AG04449 (cell line): ENCODE measurements at regions not wholly inside any gene's neighbourhood (a gene's known extent, or its start where the extent isn't known, plus 50 kb on each side); places are given as distances from the start of the nearest gene placed in this dataset.

Experiments
- CTCF ChIA-PET: fragments of 350-600 bp; formaldehyde crosslinking; extraction: SDS; loops from one replicate; lab custom pipeline; 2021; ENCODE audit warnings: antibody characterized with exemption; lab: Yijun Ruan, JAX
- POLR2A ChIA-PET: fragments of 400-600, 350-600 bp; formaldehyde crosslinking; extraction: SDS; loops from one replicate; lab custom pipeline; 2020; ENCODE audit warnings: antibody characterized with exemption, inconsistent platforms; lab: Yijun Ruan, JAX
- DNase-seq: peaks from one replicate; pipeline ENCODE4 v3.0.0-alpha.2; 2010; ENCODE audit warnings: low read depth, low spot score
- H3K4me3 ChIP-seq: 2 replicates; pipeline ENCODE4 v1.5.1; 2011; ENCODE audit warnings: low read depth, mild to moderate bottlenecking, control low read depth, low read length
- CTCF ChIP-seq: IDR thresholded peaks from one replicate; pipeline ENCODE4 v1.5.1; 2011; ENCODE audit warnings: mild to moderate bottlenecking, moderate library complexity, low read length, control low read depth, inconsistent platforms; ENCODE audit not compliant: insufficient read depth; ENCODE audit errors: missing control alignments

GRCh38 chr6:121896771-121897170, 461.3 kb downstream of the GJA1 start:
- ChIA-PET POLR2A (no interaction called here), CTCF (interaction anchor here (0.7 kb wide), 1 partner anchor 14 kb away, joined by 3 read pairs; no protein-coding TSS in a partner anchor)
- TF ChIP-seq CTCF = no peak
- no peak for DNase-seq
- H3K4me3 ChIP-seq = no peak overlapping the region

- no peak for DNase-seq
- CTCF ChIA-PET = interaction anchor here (0.7 kb wide), 1 partner anchor 14 kb away, joined by 3 read pairs; no protein-coding TSS in a partner anchor
- H3K4me3 ChIP-seq = no peak overlapping the region
- POLR2A ChIA-PET = no interaction called here
- no peak for TF ChIP-seq CTCF
These were observed 461.9 kb downstream of the GJA1 start for GRCh38 chr6:121897337-121897760.

GRCh38 chr6:121901432-121901831, 466.0 kb downstream of the GJA1 start:
- CTCF ChIA-PET = interaction anchor here (1.0 kb wide), 1 partner anchor 132 kb away, joined by 4 read pairs; no protein-coding TSS in a partner anchor
- no peak overlapping the region for H3K4me3 ChIP-seq
- POLR2A ChIA-PET = no interaction called here
- no peak for TF ChIP-seq CTCF
- no peak for DNase-seq

- no peak for DNase-seq
- TF ChIP-seq CTCF = no peak
- ChIA-PET CTCF (interaction anchor here (1.4 kb wide), 1 partner anchor 8 kb away, joined by 3 read pairs; no protein-coding TSS in a partner anchor), POLR2A (no interaction called here)
- no peak overlapping the region for H3K4me3 ChIP-seq
These were observed 469.1 kb downstream of the GJA1 start for GRCh38 chr6:121904559-121904958.

GRCh38 chr6:121912905-121913304, 477.5 kb downstream of the GJA1 start:
- TF ChIP-seq CTCF = no peak
- no peak overlapping the region for H3K4me3 ChIP-seq
- no peak for DNase-seq
- POLR2A ChIA-PET = no interaction called here
- CTCF ChIA-PET = interaction anchor here (1.6 kb wide), 1 partner anchor 9 kb away, joined by 3 read pairs; no protein-coding TSS in a partner anchor

GRCh38 chr6:121917263-121917829, 481.9 kb downstream of the GJA1 start:
- no peak for TF ChIP-seq CTCF
- CTCF ChIA-PET = interaction anchor here (0.7 to 1.5 kb wide), 3 partner anchors 10 to 487 kb away, joined by 3 to 4 read pairs (median 3); no protein-coding TSS in a partner anchor
- H3K4me3 ChIP-seq = no peak overlapping the region
- DNase-seq = no peak
- POLR2A ChIA-PET = no interaction called here
